A549 (cell line): ENCODE measurements at regions not wholly inside any gene's neighbourhood (a gene's known extent, or its start where the extent isn't known, plus 50 kb on each side); places are given as distances from the start of the nearest gene placed in this dataset.

Experiments used
- ATAC-seq, 2 experiments: fragments of 200-7000 bp in 1 of 2; fragments of >200 bp in 1 of 2; cut with Nextera tagmentation in 1 of 2; cut with Tn5 transposase in 1 of 2; 3 replicates each; pipeline versions ENCODE4 v1.8.0 to v1.9.1; 2018 to 2020; ENCODE audit warnings: mild to moderate bottlenecking in 1 of 2, moderate library complexity in 1 of 2
- CTCF ChIA-PET: fragments of 300-600 bp; sonication (Branson Sonifier 250); formaldehyde crosslinking; extraction: SDS; loops from one replicate; lab custom pipeline; 2021; ENCODE audit warnings: antibody characterized with exemption, inconsistent platforms; lab: Yijun Ruan, JAX
- POLR2A ChIA-PET: fragments of 350-600 bp; formaldehyde crosslinking; extraction: SDS; loops from one replicate; lab custom pipeline; 2021; ENCODE audit warnings: antibody characterized with exemption, inconsistent platforms; lab: Yijun Ruan, JAX
- DNase-seq, 2 experiments: peaks; one replicate each; pipeline versions ENCODE4 v3.0.0 to v3.0.0-alpha.2; 2011 to 2016; ENCODE audit warnings: low read depth in 1 of 2, low spot score in 1 of 2
- FAIRE-seq: peaks from 2 replicates; lab custom pipeline; 2011; peaks lifted over from hg19 to GRCh38; lab: Jason Lieb, UNC
- H3K27ac ChIP-seq, 2 experiments: fragments of >200 bp; sonication (Bioruptor Twin); formaldehyde crosslinking; 3 replicates each; pipeline ENCODE4 v1.5.1; 2016 to 2017
- H3K4me1 ChIP-seq: fragments of >200 bp; sonication (Bioruptor Twin); formaldehyde crosslinking; 3 replicates; pipeline ENCODE4 v1.6.1; 2016
- H3K4me2 ChIP-seq: fragments of >200 bp; sonication (Bioruptor Twin); formaldehyde crosslinking; 3 replicates; pipeline ENCODE4 v1.6.1; 2016
- H3K4me3 ChIP-seq: fragments of >200 bp; sonication (Bioruptor Twin); formaldehyde crosslinking; 3 replicates; pipeline ENCODE4 v1.5.1; 2016
- H3K9me3 ChIP-seq: fragments of >200 bp; sonication (Bioruptor Twin); formaldehyde crosslinking; 3 replicates; pipeline ENCODE4 v1.6.1; 2016
- CBX8 ChIP-seq: fragments of 200-600 bp; sonication (generic); IDR thresholded peaks from 2 replicates; pipeline ENCODE4 v1.6.1; 2016
- CEBPB ChIP-seq, 2 experiments: fragments of >200 bp in 1 of 2; sonication (Bioruptor Twin) in 1 of 2; formaldehyde crosslinking in 1 of 2; IDR thresholded peaks; 2 replicates each; pipeline ENCODE4 v1.6.1; 2012 to 2016
- CHD2 ChIP-seq: fragments of 150-350 bp; IDR thresholded peaks from 2 replicates; pipeline ENCODE4 v1.6.1; 2014; ENCODE audit warnings: low read length; ENCODE audit not compliant: partially characterized antibody
- E2F6 ChIP-seq: IDR thresholded peaks from 2 replicates; pipeline ENCODE4 v1.6.1; 2012; ENCODE audit warnings: low read depth, borderline replicate concordance
- EHMT2 ChIP-seq: fragments of 200-600 bp; sonication (generic); IDR thresholded peaks from 2 replicates; pipeline ENCODE4 v1.6.1; 2016; ENCODE audit warnings: antibody characterized with exemption, low read depth, mild to moderate bottlenecking, moderate library complexity
- EP300 ChIP-seq, 2 experiments: fragments of >200 bp; sonication (Bioruptor Twin); formaldehyde crosslinking; IDR thresholded peaks; 2 replicates in 1 of 2; 3 replicates in 1 of 2; pipeline ENCODE4 v1.6.1; 2016 to 2017
- FOSL2 ChIP-seq, 2 experiments: fragments of 450-650 bp in 1 of 2; fragments of >200 bp in 1 of 2; sonication (Bioruptor Twin) in 1 of 2; formaldehyde crosslinking; IDR thresholded peaks; 2 replicates each; pipeline versions ENCODE4 v1.5.0 to v1.6.1; 2016 to 2020; ENCODE audit warnings: mild to moderate bottlenecking in 1 of 2, moderate library complexity in 1 of 2
- JUN ChIP-seq, 2 experiments: fragments of >200 bp; sonication (Bioruptor Twin); formaldehyde crosslinking; IDR thresholded peaks; 2 replicates in 1 of 2; 3 replicates in 1 of 2; pipeline ENCODE4 v1.6.1; 2016 to 2017
- JUNB ChIP-seq: fragments of >200 bp; sonication (Bioruptor Twin); formaldehyde crosslinking; IDR thresholded peaks from 2 replicates; pipeline ENCODE4 v1.6.1; 2016
- MYC ChIP-seq: IDR thresholded peaks from 2 replicates; pipeline ENCODE4 v1.6.1; 2012; ENCODE audit warnings: mild to moderate bottlenecking, inconsistent platforms, low read length, improper control_type of control experiment, borderline replicate concordance
- RAD21 ChIP-seq, 2 experiments: fragments of >200 bp in 1 of 2; sonication (Bioruptor Twin) in 1 of 2; formaldehyde crosslinking in 1 of 2; IDR thresholded peaks in 1 of 2; conservative IDR thresholded peaks in 1 of 2; 2 replicates in 1 of 2; 3 replicates in 1 of 2; pipeline ENCODE4 v1.6.1; 2012 to 2018; ENCODE audit warnings: inconsistent platforms in 1 of 2
- RNF2 ChIP-seq: fragments of 200-600 bp; sonication (generic); IDR thresholded peaks from 2 replicates; pipeline ENCODE4 v1.6.1; 2016; ENCODE audit warnings: low read depth, mild to moderate bottlenecking, antibody characterized with exemption, moderate library complexity, borderline replicate concordance
- SMC3 ChIP-seq: fragments of >200 bp; sonication (Bioruptor Twin); formaldehyde crosslinking; IDR thresholded peaks from 3 replicates; pipeline ENCODE4 v1.6.1; 2018; ENCODE audit warnings: inconsistent platforms
- TFCP2L1 ChIP-seq: fragments of 250-450 bp; sonication (Bioruptor Pico); IDR thresholded peaks from 2 replicates; pipeline ENCODE4 v1.5.0; 2021; ENCODE audit warnings: mild to moderate bottlenecking
- WGBS: methylation state at CpG from one replicate; pipeline ENCODE4 v1.1.6; 2017; ENCODE audit errors: missing lambda C conversion rate; 5-methylcytosine and 5-hydroxymethylcytosine counted together
- TF ChIP-seq, protein P1 (sequence below): fragments of >200 bp; sonication (Bioruptor Twin); formaldehyde crosslinking; IDR thresholded peaks from 2 replicates; pipeline ENCODE4 v1.6.1; 2016
- TF ChIP-seq, protein P2 (sequence below): IDR thresholded peaks from 2 replicates; pipeline ENCODE4 v1.6.1; 2012
- TF ChIP-seq, protein P3 (sequence below): fragments of >200 bp; sonication (Bioruptor Twin); formaldehyde crosslinking; IDR thresholded peaks from 3 replicates; pipeline ENCODE4 v1.5.1; 2016

DNA sequence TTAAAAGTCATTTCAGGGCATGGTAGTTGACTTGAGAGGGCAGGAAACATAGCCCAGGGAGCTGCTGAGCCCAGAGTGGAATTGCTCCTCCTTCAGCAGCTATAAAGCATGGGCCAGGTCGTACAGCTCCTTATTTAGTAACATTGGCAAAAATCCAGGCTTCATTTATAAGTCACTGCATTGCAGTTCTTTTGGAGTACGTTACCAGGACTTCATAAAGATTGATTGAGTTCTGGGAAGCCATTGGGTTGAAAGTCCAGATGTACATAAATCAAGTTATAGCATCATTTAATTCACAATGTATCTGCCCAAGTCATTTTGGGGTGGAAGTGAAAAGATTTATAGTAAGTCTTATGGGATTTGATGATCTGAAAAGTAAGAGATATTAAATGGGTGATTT, 53.0 kb upstream of the ANKEF1 start:
- CTCF ChIA-PET, result interaction anchor here (0.6 to 9.5 kb wide), 14 partner anchors 8 to 1562 kb away, joined by 3 to 358 read pairs (median 4); no protein-coding TSS in a partner anchor
- 62% methylated on average over 2 of the region's 2 CpGs for WGBS
- Histone ChIP-seq H3K4me3 (no peak overlapping the region), H3K9me3 (no peaks in the 10 kb centered on the region), H3K4me1 (peaks cover 21% of the 10 kb centered on the region; the same call in 2 of the 3 replicates), H3K27ac (peak overlapping the region in 1 of 2 experiments; percentile 56; a peak in 3 of 6 replicates), H3K4me2 (no peak overlapping the region)
- FAIRE-seq, result no peak
- POLR2A ChIA-PET, result interaction anchor here (1.0 to 1.4 kb wide), 2 partner anchors 110 to 452 kb away, joined by 3 to 4 read pairs; partner anchors contain the start of gene MKKS
- TF ChIP-seq SMC3, result 0 out of 3 replicates have a peak, but pooled peaks have one; percentile 9
- TF ChIP-seq, protein P1, sequence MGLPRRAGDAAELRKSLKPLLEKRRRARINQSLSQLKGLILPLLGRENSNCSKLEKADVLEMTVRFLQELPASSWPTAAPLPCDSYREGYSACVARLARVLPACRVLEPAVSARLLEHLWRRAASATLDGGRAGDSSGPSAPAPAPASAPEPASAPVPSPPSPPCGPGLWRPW, result no peak
- no peak for ATAC-seq
- DNase-seq, result no peak

DNA sequence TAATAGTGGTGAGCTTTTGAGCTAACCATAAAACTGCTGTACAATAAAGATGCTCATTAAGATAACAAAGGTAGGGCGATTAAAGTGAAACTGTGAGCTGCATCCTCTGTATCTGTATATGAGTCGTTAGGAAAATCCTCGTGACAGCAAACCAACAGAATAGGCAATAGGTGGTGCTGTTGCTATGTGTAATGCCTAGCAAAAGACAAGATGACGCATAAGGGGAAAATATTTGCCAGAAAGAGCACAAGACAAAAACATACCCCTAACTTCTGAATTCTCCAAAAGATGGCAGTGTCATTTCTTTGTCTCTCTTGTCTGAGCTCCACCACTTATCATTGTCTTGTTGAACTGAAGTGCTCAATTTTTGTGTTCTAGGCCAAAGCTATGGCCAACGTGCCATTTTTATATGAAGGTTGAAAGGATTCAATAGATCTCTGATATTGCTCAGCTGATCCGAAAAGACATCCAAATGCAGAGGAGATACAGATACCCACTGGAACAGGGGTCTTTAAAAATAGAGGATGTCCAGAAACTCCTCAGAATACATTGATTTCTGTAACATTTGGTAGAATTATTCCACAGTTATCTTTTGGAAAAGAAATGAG, 56.3 kb upstream of the ANKEF1 start:
- TF ChIP-seq MYC (0 out of 2 replicates have a peak, but pooled peaks have one; percentile 58), FOSL2 (IDR thresholded peaks at IDR 0.05) (peak; percentile 79), FOSL2 (CRISPR knock-in tag; IDR thresholded peaks at IDR 0.05) (peak; percentile 98), CEBPB (IDR thresholded peaks at IDR 0.05) (no peak), CHD2 (no peak), EP300 (IDR thresholded peaks at IDR 0.05) (peak in 1 of 2 experiments; percentile 31; a peak in 1 of 5 replicates), CBX8 (no peak), SMC3 (peak; percentile 100), EHMT2 (0 out of 2 replicates have a peak, but pooled peaks have one; percentile 67), RNF2 (no peak), RAD21 (conservative IDR thresholded peaks at IDR 0.05 in 1 of 2, IDR thresholded peaks at IDR 0.05 in 1 of 2) (peak; percentile 100), JUNB (peak; percentile 47; the same call in 1 of the 2 replicates), JUN (IDR thresholded peaks at IDR 0.05) (peak in 1 of 2 experiments; percentile 54; a peak in 1 of 5 replicates), TFCP2L1 (CRISPR knock-in tag) (no peak)
- TF ChIP-seq, protein P2, sequence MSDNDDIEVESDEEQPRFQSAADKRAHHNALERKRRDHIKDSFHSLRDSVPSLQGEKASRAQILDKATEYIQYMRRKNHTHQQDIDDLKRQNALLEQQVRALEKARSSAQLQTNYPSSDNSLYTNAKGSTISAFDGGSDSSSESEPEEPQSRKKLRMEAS, result peak; percentile 65; the same call in 1 of the 2 replicates
- TF ChIP-seq, protein P3, sequence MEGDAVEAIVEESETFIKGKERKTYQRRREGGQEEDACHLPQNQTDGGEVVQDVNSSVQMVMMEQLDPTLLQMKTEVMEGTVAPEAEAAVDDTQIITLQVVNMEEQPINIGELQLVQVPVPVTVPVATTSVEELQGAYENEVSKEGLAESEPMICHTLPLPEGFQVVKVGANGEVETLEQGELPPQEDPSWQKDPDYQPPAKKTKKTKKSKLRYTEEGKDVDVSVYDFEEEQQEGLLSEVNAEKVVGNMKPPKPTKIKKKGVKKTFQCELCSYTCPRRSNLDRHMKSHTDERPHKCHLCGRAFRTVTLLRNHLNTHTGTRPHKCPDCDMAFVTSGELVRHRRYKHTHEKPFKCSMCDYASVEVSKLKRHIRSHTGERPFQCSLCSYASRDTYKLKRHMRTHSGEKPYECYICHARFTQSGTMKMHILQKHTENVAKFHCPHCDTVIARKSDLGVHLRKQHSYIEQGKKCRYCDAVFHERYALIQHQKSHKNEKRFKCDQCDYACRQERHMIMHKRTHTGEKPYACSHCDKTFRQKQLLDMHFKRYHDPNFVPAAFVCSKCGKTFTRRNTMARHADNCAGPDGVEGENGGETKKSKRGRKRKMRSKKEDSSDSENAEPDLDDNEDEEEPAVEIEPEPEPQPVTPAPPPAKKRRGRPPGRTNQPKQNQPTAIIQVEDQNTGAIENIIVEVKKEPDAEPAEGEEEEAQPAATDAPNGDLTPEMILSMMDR, result peak; percentile 100
- DNase-seq (peak; percentile 63 to 94), ATAC-seq (peak; percentile 94 to 95), FAIRE-seq (peak; percentile 100)
- H3K9me3 ChIP-seq, result no peaks in the 10 kb centered on the region
- H3K27ac ChIP-seq, result peak overlapping the region; percentile 33 to 74
- peaks cover 21% of the 10 kb centered on the region; the same call in 2 of the 3 replicates for H3K4me1 ChIP-seq
- CTCF ChIA-PET, result interaction anchor here (0.6 to 9.5 kb wide), 182 partner anchors 8 to 1849 kb away, joined by 3 to 358 read pairs (median 5); partner anchors contain the start of genes ANKEF1, MKKS, SLX4IP and SNAP25
- H3K4me3 ChIP-seq, result no peak overlapping the region; the same call in 2 of the 3 replicates
- POLR2A ChIA-PET, result interaction anchor here (0.8 to 2.0 kb wide), 10 partner anchors 112 to 1289 kb away, joined by 3 to 21 read pairs (median 4); partner anchors contain the start of genes MKKS, SLX4IP and SNAP25
- H3K4me2 ChIP-seq, result peak overlapping the region; percentile 46
- 19% methylated on average over 6 of the region's 6 CpGs for WGBS

DNA sequence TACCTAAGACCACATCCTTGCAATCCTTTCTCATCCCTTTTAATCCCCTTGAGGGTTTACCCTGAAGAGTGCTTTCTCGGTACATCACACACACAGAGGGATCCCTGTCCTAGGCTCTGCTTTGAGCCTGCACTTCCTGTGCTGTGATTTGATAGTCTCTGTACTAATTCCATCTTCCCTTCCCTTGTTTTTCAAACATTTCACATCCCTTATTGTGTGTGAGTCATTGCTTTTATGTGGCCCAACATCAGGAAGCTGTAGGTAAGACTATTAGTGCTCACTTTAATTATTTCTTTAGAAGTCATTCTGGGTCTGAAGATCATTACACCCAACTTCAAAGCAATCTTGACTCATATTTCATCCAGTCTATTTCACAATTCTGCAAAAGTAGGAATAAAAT, 57.2 kb upstream of the ANKEF1 start:
- H3K27ac ChIP-seq, result peak overlapping the region; percentile 40 to 78; a peak in 5 of 6 replicates
- DNase-seq, result no peak
- peak overlapping the region; percentile 46; the same call in 2 of the 3 replicates for H3K4me2 ChIP-seq
- ChIA-PET CTCF (interaction anchor here (0.6 to 9.5 kb wide), 147 partner anchors 7 to 1850 kb away, joined by 3 to 358 read pairs (median 6); partner anchors contain the start of genes ANKEF1, MKKS, SLX4IP and SNAP25), POLR2A (interaction anchor here (0.9 to 2.0 kb wide), 8 partner anchors 113 to 1290 kb away, joined by 3 to 21 read pairs (median 4); partner anchors contain the start of genes MKKS, SLX4IP and SNAP25)
- TF ChIP-seq E2F6, result no peak
- no peak for TF ChIP-seq JUN (IDR thresholded peaks at IDR 0.05)
- no peak for TF ChIP-seq RAD21 (conservative IDR thresholded peaks at IDR 0.05 in 1 of 2, IDR thresholded peaks at IDR 0.05 in 1 of 2)
- peak; percentile 32 to 35; a peak in 5 of 6 replicates for ATAC-seq
- 26% methylated on average over 1 of the region's 1 CpG for WGBS
- no peak overlapping the region for H3K4me3 ChIP-seq
- no peak for FAIRE-seq
- no peaks in the 10 kb centered on the region for H3K9me3 ChIP-seq
- peaks cover 17% of the 10 kb centered on the region; the same call in 2 of the 3 replicates for H3K4me1 ChIP-seq
